SK-MEL-5 (cell line): ENCODE measurements at regions not wholly inside any gene's neighbourhood (a gene's known extent, or its start where the extent isn't known, plus 50 kb on each side); places are given as distances from the start of the nearest gene placed in this dataset.
"Not testable (repeated sequence)": the region's sequence is repeated elsewhere in the genome, so short reads cannot be mapped to it uniquely, and the experiment has no call there.

Experiments used
- DNase-seq: peaks from one replicate; pipeline ENCODE4 v3.0.0-alpha.2; 2016; ENCODE audit warnings: low read depth, low spot score
- in situ Hi-C: cut with HindIII; loops from 2 replicates; pipeline ENCODE4 v1.10.0; 2016; ENCODE audit warnings: low sequenced_read_pairs, high pct_unique_total_duplicates, low pct_unique_long_range_greater_than_20kb
- small RNA-seq, 2 experiments: library from RNA; depleted of rRNA; stranded (forward); fragments of <200 nt; gene quantifications; one replicate each; pipeline ENCODE3, GENCODE V24; 2014

GRCh38 chr4:115215935-115216334, 102.5 kb upstream of the NDST4 start:
- in situ Hi-C loops: no loop called here

GRCh38 chr4:115213716-115214115, 100.3 kb upstream of the NDST4 start:
- no peak for DNase-seq
- in situ Hi-C loops: no loop called here

More at GRCh38 chr4:115215935-115216334, 102.5 kb upstream of the NDST4 start:
- no peak for DNase-seq

- DNase-seq: no peak
- in situ Hi-C loops: no loop called here
Measured at GRCh38 chr4:115201042-115201330, 87.6 kb upstream of the NDST4 start.

DNA sequence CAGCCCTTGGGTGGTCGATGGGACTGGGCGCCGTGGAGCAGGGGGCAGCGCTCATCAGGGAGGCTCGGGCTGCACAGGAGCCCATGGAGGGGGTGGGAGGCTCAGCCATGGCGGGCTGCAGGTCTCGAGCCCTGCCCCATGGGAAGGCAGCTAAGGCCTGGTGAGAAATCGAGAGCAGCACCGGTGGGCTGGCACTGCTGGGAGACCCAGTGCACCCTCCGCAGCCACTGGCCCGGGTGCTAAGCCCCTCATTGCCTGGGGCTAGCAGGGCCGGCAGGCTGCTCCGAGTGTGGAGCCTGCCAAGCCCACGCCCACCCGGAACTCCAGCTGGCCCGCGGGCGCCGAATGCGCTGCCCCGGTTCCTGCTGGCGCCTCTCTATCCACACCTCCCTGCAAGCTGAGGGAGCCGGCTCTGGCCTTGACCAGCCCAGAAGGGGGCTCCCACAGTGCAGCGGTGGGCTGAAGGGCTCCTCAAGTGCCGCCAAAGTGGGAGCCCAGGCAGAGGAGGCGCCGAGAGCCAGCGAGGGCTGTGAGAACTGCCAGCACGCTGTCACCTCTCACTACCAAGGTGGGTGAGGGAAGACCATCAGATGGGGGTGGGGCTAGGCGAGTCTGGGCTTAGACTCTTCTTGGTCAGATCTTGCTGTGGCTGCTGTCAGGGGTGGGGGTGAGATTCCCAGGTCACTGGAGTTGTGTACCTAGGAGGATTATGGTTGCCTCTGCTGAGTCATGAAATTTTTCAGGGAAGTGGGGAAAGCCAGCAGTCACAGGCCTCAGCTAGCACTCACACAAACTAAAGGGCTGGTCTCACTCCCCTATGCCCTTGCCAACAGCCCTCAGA, 87.0 kb upstream of the NDST4 start:
- DNase-seq, in situ Hi-C loops: not testable (repeated sequence)

GRCh38 chr4:115194612-115195011, 81.2 kb upstream of the NDST4 start:
- in situ Hi-C loops, DNase-seq: not testable (repeated sequence)

DNA sequence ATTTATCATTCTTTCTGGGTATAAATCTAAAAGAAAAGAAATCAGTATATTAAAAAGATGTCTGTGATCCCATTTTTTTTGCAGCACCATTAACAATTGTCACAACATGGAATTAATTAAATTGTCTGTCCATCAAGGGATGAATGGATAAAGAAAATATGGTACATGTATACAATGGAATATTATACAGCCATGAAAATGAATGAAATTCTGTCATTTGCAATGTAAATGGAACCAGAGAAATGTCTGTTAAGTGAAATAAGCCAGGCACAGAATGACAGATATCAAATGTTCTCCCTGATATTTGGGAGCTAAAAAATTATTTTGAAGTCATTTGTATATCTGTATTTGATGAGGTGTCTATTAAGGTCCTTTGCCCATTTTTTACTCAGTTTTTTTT, 77.1 kb upstream of the NDST4 start:
- no peak for DNase-seq
- in situ Hi-C loops: no loop called here

- in situ Hi-C loops: no loop called here
- no peak for DNase-seq
Measured at GRCh38 chr4:115187136-115187535, 73.7 kb upstream of the NDST4 start.

DNA sequence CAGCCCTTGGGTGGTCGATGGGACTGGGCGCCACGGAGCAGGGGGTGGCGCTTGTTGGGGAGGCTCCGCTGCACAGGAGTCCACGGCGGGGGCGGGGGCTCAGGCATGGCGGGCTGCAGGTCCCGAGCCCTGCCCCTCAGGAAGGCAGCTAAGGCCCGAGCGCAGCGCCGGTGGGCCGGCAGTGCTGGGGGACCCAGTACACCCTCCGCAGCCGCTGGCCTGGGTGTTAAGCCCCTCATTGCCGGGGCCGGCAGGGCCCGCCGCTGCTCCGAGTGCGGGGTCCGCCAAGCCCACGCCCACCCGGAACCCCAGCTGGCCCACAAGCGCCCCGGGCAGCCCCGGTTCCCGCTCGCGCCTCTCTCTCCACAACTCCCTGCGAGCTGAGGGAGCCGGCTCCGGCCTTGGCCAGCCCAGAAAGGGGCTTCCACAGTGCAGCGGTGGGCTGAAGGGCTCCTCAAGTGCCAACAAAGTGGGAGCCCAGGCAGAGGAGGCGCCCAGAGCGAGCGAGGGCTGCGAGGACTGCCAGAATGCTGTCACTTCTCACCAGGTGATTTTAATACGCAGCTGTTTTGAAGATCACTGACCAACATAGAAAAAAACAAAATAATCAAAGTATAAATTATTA, 66.1 kb upstream of the NDST4 start:
- DNase-seq, in situ Hi-C loops: not testable (repeated sequence)

DNA sequence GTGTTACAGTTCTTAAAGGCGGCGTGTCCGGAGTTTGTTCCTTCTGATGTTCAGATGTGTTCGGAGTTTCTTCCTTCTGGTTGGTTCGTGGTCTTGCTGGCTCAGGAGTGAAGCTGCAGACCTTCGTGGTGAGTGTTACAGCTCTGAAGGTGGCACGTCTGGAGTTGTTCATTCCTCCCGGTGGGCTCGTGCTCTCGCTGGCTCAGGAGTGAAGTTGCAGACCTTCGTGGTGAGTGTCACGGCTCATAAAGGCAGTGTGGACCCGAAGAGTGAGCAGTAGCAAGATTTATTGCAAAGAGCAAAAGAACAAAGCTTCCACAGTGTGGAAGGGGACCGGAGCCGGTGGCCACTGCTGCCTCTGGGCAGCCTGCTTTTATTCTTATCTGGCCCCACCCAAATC, 65.3 kb upstream of the NDST4 start:
- DNase-seq, in situ Hi-C loops: not testable (repeated sequence)

GRCh38 chr4:115171220-115171619, 57.8 kb upstream of the NDST4 start:
- in situ Hi-C loops: no loop called here
- no peak for DNase-seq

DNA sequence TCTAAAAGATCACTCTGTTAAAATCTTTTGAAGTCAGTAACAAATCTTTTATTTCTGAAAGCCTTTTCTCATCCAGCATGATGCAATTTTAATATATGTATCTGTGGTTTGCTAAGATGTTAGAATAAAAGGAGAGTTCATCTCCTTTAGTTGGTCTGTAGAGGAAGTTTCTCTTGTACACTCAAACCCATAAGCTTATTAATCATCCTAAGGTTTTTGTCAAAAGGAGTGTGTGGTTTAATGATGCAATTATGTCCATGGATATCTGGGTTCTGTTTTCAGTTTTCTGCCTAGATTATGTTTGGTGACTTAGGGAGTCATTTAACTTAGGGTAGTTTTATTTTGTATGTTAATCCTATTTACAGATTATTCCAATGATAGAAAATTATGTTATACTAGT, 52.1 kb upstream of the NDST4 start:
- DNase-seq: no peak
- in situ Hi-C loops: no loop called here

Small RNAs in the stretch of these regions (small RNA-seq; reads per million reads assigned to genes)
- 0 reads per million in 2 experiments for gene RNU6-119P
